HG03342 (cell line): ENCODE measurements at regions not wholly inside any gene's neighbourhood (a gene's known extent, or its start where the extent isn't known, plus 50 kb on each side); places are given as distances from the start of the nearest gene placed in this dataset.
"Not testable (repeated sequence)": the region's sequence is repeated elsewhere in the genome, so short reads cannot be mapped to it uniquely, and the experiment has no call there.

Source experiments
- ATAC-seq: cut with Tn5 transposase; IDR thresholded peaks from one replicate; pipeline ENCODE4 v1.9.1; 2021; ENCODE audit warnings: mild to moderate bottlenecking, moderate library complexity; ENCODE audit not compliant: unreplicated experiment

DNA sequence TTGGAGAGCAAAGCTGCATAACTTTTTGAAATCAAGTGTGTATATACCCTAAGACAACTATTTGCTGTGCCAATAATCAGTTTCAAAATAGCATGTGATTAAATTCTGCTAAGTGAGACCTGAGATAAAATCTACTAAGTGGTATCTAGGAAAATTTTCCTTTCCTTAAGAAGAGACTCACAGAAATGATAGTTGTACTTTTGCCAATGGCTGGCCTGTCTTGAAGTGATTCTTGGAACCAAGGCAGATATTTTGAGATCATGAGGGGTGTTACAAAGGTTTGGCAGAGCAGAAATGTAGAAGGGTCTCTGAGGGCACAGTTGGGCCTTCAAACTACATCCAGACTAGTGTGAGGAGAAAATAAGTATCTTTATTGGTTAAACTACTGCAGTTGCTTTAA, 902.6 kb upstream of the TENM4 start:
- ATAC-seq, result no peak

DNA sequence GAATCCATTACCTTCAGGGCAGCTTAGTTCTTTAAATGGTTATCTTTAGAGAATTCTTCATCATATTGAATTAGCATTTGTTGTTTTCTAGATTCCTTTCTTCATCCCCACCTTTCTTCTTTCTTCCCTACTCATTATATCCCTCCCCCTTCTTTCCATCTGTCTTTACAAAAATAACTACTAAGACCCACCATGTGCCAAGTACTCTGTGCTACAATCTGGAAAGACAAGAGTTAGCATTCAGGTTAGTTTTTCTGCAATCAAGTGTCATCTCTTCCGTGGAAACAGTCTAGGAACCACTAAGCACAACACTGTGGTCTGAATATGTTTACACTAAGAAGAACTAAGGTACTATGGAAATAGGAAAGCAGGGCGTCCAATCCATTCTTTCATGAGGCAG, 897.4 kb upstream of the TENM4 start:
- no peak for ATAC-seq

DNA sequence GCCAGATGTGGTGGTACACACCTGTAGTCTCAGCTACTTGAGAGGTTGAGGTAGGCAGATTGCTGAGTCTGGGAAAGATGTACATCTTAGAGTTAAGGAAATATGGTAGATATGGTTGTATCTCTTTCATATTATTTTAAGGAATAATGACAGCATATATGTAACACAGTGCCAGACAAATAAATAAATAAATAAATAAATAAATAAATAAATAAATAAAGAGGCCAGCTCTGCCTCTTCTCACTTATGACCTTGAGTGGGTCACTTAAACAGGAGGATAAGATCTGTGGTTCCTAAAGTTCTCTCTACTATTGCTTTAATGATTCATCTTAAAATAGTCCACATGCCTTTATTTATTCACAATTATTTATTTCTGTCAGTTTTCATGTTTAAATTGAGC, 890.9 kb upstream of the TENM4 start:
- no peak for ATAC-seq

DNA sequence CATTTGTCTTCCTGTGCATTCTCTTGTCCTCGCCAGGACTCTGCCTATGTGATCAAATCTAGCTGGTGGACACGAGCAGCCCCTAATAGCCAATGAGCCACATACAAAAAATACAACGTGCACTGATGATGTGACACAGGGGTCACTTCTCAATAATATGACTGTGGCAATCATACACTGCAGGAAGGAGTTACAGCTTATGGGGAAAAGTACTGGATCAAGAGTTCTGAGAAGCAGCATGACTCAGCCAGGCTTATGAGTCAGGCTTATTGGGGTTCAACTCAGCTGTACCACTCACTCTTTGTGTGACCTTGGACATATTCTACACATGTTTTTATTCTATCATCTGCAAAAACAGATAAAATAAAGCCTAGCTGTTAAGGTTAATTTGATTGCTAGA, 889.4 kb upstream of the TENM4 start:
- ATAC-seq, result no peak

DNA sequence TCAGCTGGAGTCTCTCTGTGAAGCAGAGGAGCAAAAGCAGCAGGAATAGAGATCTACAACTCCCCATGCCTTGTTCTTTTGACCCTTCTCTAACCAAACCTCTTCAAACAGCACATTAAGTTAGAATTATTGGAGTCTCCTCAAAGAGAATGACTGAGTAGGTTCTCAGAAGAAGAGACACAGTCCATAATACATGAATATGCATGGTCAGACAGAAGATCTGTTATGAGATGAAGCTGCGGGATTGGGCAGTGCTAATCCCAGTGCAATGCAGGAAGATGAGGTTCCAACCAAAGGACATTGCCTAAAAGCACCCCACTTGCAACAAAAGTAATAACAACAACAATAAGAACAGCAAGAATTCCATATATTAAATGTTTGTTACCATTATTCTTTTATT, 887.9 kb upstream of the TENM4 start:
- no peak for ATAC-seq

DNA sequence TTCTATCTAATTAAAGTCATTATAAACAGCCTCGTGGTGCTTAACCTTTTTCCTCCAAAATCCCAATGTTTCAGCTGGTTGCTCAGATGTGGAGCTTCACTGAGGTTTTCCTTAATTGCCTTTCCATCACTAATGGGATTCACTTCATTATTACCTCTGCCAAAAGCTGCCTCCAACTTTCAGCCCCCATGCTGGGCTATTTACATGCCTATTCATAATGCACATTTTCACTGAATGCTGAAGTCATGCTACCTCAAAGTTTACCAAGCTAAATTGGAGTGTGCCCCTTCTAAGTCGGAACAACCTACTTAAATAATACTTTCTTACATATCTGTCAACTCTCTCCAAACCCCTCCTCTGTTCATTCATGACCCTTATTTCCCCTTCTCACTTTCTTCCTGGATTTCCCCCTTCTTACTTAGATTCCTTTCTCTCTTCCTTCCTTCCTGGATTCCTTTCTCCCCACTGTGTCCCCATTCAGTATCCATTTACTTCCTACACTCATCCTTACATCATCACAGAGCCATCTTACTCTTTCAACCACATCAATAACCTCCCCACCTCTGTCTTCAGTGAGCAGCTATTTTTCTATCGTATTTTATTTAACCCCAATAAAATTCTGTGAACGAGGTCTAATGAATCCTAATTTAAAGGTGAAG, 887.3 kb upstream of the TENM4 start:
- ATAC-seq, result no peak

DNA sequence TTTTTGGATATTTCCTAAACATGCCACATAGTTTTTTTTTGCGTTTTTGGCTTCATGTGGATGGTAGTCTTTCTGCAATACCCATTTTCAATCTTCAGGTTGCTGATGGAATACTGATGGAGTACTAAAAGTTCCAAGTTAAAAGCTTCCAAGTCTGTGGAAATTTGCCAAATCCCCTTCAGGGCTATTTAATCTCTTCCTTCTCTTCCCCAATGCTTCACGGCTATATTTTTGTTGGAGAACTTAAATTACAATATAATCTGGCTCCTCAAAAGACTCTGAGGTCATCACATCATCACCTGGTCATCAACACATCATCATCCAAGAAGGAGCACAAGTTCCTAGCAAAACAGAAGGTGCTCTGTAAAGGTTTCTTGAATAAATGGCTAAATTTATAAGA, 881.0 kb upstream of the TENM4 start:
- no peak for ATAC-seq

DNA sequence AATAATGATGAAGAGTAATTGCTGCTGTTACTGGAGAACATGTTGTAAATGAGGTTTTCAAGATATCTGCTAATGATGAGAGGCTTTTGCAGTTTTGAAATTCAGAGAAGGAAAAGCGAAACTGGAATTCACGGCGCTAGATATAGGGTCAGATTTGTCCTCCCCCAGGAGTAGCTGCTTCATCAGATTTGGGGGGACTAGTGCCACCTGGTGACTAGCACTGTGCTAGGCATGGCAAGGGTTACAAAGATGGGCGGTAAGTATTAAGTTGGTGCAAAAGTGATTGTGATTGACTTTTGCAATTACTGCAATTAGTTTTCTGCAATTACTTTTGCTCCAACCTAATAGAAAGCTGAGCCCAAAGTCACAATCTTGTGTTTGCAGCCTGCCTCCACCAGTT, 879.9 kb upstream of the TENM4 start:
- no peak for ATAC-seq

DNA sequence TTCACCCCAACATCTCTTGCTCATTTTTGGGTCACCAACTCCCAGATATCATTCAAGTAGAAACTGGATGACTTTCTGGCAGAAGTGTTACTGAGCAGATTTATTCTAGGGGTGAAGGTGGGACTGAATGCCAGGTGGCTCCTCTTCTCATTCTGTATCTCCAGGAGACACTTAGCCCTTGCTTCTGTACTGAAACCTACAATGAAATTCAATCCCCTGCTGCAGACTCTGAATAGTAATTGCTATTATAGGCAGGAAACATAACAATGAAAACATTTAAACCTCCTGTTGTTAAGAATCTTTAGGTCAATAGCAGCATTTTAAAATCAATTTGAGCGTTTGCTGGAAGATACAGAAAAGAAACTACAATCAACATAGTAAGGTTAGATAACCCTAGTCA, 879.4 kb upstream of the TENM4 start:
- ATAC-seq, result no peak

DNA sequence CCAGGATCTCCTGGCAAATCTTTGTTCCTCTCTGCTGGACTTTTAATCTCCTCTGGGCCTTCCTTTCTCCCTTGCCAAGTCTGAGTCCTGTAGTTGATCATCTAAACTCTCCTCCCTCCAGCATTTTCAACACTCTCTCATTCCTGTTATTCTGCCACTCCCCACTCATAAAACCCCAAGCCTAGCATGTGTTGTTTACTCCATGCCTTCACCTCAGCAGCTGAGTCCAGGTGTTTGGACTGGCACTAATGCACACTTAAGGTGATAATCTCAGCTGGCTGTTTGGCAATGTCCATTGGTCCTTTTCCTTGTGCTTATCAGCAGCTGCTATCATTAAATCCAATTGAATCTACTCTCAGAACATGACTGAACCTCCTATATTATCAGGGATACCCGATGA, 876.8 kb upstream of the TENM4 start:
- no peak for ATAC-seq

DNA sequence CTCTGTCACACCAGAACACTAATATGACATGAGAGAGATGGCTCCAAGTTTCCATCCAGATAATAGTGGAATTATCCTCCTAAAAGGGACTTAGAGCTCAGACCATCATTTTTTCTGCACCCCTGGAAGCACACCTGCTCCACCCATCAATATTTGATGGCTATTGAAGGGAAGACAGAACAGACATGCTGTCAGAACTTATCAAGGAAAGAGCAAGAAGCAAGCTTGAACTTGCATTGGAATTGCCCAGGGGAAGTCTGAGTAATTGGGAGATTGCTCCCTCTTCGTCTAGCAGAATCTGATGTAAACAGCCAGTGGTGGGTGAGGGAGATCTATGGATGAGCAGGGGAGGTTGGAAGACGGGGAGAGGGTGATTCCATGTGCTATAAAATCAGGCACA, 874.4 kb upstream of the TENM4 start:
- no peak for ATAC-seq

DNA sequence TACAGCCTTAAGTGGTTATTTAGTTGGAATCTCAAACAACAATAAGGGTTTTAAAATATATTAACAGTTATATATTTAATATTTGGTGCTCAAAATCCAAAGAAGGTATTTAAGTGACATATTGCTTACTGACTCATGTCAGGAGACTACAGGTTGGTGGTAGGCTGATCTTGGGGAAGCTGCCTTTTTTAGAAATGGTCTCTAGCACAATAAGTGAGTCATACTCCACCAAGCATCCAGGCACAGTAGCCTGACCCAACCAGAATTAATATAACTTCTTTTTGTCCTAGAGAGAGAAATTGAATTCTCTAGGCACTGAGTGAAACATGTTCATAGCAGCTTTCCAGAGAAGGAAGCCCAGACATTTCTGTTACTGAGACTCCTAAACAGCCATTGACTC, 868.5 kb upstream of the TENM4 start:
- ATAC-seq, result no peak

DNA sequence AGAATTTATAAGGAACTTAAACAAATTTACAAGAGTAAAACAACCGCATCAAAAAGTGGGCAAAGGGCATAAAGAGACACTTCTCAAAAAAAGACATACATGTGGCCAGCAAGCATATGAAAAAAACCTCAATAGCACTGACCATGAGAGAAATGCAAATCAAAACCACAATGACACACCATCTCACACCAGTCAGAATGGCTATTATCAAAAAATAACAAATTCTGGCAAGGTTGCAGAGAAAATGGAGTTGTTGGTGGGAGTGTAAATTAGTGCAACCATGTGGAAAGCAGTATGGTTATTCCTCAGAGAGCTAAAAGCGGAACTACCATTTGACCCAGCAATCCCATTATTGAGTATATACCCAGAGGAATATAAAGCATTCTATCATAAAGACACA, 866.8 kb upstream of the TENM4 start:
- ATAC-seq, result no peak

DNA sequence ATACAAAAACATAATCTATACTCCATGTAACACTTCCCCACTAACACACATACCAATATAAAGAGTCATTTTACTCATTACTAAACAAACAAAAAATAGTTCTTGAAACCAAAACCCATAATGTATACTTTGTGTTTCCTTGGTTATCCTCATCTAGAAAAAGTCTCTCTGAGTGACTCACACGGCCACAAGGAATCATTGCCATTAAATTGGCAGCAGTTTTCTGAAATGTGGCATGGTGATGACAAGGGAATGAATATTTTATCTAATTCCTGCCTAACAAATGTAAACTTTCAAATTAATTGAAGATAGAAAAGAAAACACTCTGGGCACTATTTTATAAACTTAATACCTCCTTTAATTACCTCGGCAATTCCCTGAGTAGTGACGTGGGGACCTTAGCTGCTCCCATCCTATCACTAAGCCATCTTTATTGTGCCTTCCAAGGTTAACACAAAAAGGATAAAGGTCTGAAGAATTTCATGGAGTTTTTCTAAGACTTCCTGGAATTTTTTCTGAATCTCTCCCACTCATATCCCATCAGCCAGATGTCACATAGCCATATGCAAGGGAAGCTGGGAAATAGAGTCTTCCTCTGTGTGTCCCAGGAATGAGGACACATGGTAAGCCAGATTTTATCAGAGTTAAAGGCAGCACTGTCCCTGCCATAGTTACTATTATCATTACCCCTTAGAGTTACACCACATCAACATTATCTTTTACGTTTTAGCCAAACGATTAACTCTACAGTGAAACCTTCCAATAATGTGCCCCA, 857.2 kb upstream of the TENM4 start:
- ATAC-seq, result no peak

DNA sequence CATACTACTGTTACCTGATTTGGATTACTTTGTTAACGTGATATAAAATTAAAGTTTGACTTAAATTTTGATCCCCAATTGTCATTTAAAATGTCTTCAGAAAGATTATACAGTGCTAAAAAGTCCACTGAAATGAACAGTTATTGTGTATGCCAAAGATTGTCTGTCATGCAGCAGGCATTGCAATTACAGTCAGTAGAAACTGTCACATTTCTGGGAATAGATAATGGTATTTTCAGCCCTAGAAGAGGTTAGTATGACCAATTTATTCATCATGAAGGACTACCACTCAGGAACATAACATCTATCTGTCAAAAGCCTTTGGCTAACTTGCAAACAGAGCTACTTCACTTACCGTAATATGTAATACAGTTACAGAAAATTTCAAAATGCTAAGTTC, 852.5 kb upstream of the TENM4 start:
- ATAC-seq, result no peak

DNA sequence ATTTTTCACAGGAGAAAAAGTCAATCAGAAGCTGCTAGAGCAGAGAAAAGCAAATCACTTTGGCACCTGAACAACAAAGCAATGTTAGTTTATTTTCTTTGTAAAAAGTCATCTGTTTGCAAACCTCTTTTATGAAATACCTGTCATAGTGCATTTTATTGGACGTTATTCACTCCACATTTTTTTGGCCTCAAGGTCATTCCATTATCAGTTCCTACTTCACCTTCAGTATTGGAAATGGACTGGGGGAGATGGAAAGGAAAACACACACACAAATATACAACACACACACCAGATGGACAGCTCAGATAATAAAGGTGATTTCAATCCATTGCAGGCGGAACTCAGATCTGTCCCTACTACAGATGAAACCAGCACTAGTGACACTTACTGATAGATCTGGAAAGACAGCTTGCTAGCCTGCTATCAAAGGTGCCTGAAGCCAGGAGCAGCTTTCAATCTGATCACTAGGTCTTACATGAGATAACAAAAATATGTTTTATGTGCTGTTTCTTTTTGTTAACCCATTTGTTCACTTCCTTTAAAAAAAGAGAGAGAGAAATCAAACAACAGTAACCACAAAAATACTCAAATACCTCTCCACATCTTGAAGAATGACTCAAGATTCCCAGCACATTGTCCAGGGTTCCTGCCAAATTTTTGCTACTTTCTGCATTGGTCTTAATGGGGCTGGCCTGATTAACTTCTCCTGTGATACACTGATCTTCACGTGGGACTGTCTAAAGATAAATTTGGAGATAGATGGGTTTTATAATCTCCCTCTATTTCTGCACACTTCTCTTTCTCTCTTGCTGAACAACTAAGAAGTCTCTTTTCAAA, 844.3 kb upstream of the TENM4 start:
- ATAC-seq, result no peak

DNA sequence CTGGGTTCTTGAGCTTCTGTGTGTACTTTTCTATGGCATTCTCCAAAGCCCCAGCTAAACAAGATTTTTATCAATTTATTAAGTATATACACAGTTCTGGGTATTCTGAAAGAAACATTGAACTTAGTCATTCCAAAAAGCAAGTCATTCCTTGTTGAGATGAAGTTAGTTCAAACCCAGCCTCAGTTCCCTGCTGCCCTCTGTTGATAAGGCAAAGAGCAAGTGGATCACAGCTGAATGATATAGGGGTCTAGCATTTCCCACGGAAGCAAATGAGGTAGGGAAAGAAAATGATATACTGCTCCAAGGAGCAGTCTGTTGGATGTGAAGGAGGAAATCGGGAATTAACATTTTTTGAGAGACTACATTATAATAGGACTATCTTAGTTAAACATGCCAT, 841.8 kb upstream of the TENM4 start:
- no peak for ATAC-seq

DNA sequence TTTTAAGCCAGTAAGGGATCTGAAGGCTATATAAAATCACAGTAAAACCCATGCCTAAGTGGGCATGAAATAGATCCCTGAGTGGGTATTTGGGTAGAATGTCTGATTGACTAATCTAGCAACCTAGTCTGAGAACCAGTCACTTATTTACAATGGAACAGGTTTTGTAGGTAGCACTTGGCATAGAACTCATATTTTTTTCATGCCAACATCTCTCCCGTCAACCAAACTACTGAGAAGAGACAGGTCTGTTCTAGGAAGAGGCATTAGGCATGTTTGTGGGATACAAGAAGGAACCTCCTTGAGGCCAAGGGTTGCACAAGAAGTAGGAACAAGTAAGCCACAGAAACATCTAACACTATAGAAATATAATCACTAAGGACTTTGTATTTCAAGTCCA, 840.4 kb upstream of the TENM4 start:
- no peak for ATAC-seq

DNA sequence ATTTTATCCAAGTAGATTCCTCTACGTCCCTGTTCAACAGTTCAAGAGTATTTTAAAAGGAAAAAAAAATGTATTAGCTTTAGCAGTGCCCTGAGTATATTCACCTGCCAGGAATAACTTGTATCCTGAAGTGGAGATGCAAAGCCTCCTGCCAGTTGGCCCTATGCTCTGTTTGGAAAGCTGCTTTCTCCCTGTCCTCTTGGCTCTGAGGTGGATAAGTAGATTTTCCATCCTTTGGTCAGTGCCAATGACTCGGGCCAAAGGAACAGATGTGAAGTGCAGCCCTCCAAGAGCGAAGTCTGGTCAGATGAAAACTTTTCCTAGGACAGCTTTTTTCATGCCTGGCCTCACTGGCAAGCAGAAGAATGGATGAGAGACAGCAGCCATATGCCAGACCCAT, 839.9 kb upstream of the TENM4 start:
- ATAC-seq, result no peak

DNA sequence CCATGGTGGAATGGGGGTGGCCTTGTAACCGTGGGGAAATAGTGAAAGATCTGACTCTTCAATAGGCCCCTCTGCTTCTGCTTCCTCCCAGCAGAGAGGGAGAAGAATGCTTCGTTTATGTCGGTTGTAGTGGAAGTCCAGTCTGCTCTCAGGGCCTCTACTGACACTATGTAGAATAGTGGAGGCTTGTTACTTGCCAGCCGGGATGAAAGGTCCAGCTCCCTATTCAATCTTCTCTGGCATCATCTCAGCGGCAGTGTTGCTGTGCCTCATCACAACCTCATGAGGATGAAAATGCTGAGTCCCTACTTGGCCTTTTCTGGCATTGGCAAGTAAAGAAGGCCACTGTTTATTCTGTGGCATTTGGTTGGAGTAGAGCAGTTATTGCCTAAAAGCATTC, 820.9 kb upstream of the TENM4 start:
- no peak for ATAC-seq

DNA sequence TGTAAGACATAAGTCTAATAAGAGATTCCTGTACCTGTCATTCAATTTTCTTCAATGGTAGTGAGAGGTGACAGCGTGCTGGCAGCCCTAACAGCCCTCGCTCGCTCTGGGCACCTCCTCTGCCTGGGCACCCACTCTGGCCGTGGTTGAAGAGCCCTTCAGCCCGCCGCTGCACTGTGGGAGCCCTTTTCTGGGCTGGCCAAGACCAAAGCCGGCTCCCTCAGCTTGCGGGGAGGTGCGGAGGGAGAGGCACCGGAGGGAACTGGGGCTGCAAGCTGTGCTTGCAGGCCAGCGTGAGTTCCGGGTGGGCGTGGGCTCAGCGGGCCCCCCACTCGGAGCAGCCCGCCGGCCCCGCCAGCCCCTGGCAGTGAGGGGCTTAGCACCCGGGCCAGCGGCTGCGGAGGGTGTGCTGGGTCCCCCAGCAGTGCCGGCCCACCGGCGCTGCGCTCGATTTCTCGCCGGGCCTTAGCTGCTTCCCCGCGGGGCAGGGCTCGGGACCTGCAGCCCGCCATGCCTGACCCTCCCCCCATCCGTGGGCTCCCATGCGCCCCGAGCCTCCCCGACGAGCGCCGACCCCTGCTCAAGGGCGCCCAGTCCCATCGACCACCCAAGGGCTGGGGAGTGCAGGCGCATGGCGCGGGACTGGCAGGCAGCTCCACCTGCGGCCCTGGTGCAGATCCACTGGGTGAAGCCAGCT, 816.6 kb upstream of the TENM4 start:
- ATAC-seq, result not testable (repeated sequence)
